AG04449 (cell line): ENCODE measurements at regions not wholly inside any gene's neighbourhood (a gene's known extent, or its start where the extent isn't known, plus 50 kb on each side); places are given as distances from the start of the nearest gene placed in this dataset.

Experiments
- CTCF ChIA-PET: fragments of 350-600 bp; formaldehyde crosslinking; extraction: SDS; loops from one replicate; lab custom pipeline; 2021; ENCODE audit warnings: antibody characterized with exemption; lab: Yijun Ruan, JAX
- POLR2A ChIA-PET: fragments of 400-600, 350-600 bp; formaldehyde crosslinking; extraction: SDS; loops from one replicate; lab custom pipeline; 2020; ENCODE audit warnings: antibody characterized with exemption, inconsistent platforms; lab: Yijun Ruan, JAX
- DNase-seq: peaks from one replicate; pipeline ENCODE4 v3.0.0-alpha.2; 2010; ENCODE audit warnings: low read depth, low spot score
- H3K4me3 ChIP-seq: 2 replicates; pipeline ENCODE4 v1.5.1; 2011; ENCODE audit warnings: low read depth, mild to moderate bottlenecking, control low read depth, low read length
- TF ChIP-seq, protein P1 (sequence below): IDR thresholded peaks from one replicate; pipeline ENCODE4 v1.5.1; 2011; ENCODE audit warnings: mild to moderate bottlenecking, moderate library complexity, low read length, control low read depth, inconsistent platforms; ENCODE audit not compliant: insufficient read depth; ENCODE audit errors: missing control alignments

DNA sequence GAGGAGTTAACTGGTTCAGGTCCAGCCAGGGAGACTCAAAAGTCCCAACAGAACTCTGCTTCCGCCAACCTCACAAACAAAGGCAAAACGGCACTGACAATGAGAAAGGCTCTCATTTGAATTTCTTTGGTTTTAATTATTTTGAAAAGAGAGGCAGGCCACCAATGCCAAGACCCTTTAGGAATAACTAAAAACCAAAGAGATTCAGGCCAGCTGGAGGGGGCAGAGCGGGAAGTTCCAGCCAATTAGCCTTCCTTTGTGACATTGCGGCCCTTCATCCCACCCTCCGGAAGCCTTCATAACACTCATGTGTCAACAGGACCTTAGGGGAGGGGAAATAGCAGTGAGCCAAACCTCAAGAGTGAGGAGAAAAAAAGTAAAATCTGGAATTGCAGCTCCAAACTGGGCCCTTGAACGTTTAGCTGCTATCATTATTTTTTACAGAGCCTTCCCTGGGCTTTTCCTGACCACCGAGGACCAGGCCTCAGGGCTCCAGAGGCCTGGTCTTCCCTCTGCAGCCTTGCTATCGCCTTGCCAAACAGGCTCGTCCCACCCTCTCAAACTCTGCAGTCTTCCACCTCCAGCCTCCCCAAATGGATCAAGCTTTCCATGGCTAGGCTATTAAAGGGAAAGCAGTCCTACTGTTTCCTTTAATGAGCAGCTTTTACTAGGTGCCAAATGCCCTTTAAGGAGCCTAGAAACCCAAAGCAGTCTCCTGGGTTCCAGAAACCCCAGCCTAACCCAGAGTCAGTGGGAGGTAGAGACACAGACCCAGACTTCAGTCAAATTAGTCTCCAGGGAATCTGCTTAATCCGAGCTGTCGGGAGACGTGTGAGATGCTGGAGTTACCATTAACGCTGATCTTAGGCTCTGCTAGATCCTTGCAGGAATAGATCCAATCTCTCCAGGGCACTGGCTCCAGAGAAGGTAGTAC is 114.2 kb downstream of the CCDC34 start:
- no peak overlapping the region for H3K4me3 ChIP-seq
- CTCF ChIA-PET: interaction anchor here (1.0 kb wide), 1 partner anchor 10 kb away, joined by 3 read pairs; no protein-coding TSS in a partner anchor
- TF ChIP-seq, protein P1, sequence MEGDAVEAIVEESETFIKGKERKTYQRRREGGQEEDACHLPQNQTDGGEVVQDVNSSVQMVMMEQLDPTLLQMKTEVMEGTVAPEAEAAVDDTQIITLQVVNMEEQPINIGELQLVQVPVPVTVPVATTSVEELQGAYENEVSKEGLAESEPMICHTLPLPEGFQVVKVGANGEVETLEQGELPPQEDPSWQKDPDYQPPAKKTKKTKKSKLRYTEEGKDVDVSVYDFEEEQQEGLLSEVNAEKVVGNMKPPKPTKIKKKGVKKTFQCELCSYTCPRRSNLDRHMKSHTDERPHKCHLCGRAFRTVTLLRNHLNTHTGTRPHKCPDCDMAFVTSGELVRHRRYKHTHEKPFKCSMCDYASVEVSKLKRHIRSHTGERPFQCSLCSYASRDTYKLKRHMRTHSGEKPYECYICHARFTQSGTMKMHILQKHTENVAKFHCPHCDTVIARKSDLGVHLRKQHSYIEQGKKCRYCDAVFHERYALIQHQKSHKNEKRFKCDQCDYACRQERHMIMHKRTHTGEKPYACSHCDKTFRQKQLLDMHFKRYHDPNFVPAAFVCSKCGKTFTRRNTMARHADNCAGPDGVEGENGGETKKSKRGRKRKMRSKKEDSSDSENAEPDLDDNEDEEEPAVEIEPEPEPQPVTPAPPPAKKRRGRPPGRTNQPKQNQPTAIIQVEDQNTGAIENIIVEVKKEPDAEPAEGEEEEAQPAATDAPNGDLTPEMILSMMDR: no peak
- DNase-seq: no peak
- POLR2A ChIA-PET: interaction anchor here (0.6 kb wide), 1 partner anchor 1380 kb away, joined by 3 read pairs; no protein-coding TSS in a partner anchor

DNA sequence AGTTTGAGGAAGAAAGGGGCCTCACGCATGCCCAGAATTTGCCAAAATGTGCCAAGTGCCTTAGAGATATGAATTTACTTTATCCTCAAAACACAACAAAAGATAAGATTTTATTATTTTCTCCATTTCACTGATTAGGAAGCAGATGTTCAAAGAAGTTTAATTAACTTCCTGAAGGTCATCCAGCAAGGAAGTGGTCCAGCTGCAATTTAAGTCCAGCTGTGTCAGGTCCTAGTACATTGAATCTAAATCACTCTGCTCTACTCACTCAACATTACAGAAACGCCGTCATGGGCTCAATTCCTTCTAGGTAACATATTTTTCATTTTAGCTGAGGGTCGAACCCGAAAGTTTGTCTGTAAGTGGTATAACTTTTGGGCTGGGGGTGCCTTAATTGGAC is 115.4 kb downstream of the CCDC34 start:
- no peak for DNase-seq
- H3K4me3 ChIP-seq: no peak overlapping the region
- TF ChIP-seq, protein P1: no peak
- ChIA-PET POLR2A (interaction anchor here (0.9 kb wide), 1 partner anchor 14 kb away, joined by 3 read pairs; no protein-coding TSS in a partner anchor), CTCF (interaction anchor here (0.6 kb wide), 1 partner anchor 30 kb away, joined by 4 read pairs; no protein-coding TSS in a partner anchor)

DNA sequence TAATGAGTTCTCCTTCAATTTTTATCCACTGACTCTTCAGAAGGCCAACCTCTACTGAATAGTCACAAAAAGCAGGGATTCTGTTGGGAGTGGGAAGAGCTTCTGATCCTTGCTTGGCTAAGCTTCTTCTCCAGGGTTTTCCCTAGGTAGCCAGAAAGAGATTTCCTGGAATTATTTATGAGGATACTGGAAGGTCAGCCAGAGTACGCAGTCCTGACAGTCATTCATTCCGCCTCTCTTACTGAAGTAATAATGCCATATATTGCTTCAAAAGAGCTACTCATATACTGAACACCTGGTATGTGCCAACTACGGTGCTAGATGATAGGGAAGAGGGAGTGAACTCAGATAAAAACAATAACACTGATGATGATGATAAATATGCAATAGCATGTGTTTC is 116.1 kb downstream of the CCDC34 start:
- DNase-seq: no peak
- POLR2A ChIA-PET: interaction anchor here (0.6 to 0.9 kb wide), 2 partner anchors 13 to 28 kb away, joined by 3 read pairs; no protein-coding TSS in a partner anchor
- no peak overlapping the region for H3K4me3 ChIP-seq
- TF ChIP-seq, protein P1: no peak
- CTCF ChIA-PET: interaction anchor here (1.0 kb wide), 1 partner anchor 51 kb away, joined by 4 read pairs; no protein-coding TSS in a partner anchor

DNA sequence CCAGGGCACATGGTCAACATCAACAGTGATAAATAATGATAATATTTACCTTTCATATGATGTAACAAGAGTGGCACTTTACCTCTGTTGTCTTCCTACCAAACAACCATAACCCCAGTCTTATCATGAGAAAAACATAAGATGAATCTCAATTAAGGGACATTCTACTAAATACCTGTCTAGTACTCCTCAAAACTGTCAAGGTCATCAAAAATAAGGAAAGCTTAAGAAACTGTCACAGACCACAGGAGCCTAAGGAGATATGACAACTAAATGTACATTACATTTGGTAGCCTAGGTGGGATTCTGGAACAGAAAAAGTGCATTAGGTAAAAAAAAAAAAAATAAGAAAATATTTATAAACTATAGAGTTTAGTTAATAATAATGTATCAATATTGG is 118.1 kb downstream of the CCDC34 start:
- TF ChIP-seq, protein P1: no peak
- ChIA-PET POLR2A (no interaction called here), CTCF (interaction anchor here (1.6 to 2.2 kb wide), 3 partner anchors 10 to 254 kb away, joined by 4 to 7 read pairs (median 6); no protein-coding TSS in a partner anchor)
- no peak overlapping the region for H3K4me3 ChIP-seq
- DNase-seq: no peak

DNA sequence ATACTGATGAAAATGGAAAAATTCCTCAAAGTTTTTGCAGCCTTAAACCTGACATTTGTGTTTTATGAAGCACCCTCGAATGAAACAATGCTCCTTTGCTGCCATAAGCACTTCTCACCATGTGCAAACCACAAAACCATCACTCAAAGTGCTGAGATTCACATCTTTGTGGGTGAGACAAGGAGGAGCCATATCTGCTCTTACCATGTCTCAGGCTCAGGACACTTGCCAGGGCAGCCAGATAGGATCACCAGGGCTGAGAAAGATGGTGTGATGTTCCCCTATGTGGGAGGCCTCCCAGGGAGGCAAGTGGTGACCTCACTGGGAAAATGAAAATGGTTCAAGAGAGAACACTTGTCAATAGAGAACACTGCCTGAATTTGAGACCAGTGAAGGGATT is 120.4 kb downstream of the CCDC34 start:
- peak; percentile 89 for DNase-seq
- no peak overlapping the region for H3K4me3 ChIP-seq
- ChIA-PET POLR2A (interaction anchor here (1.1 to 1.5 kb wide), 2 partner anchors 9 to 25 kb away, joined by 3 to 9 read pairs; no protein-coding TSS in a partner anchor), CTCF (interaction anchor here (0.9 to 2.5 kb wide), 4 partner anchors 9 to 243 kb away, joined by 3 to 11 read pairs (median 4); no protein-coding TSS in a partner anchor)
- TF ChIP-seq, protein P1: no peak
